Panc1 (cell line): ENCODE measurements at regions not wholly inside any gene's neighbourhood (a gene's known extent, or its start where the extent isn't known, plus 50 kb on each side); places are given as distances from the start of the nearest gene placed in this dataset.

Source experiments
- ATAC-seq: fragments of 200-7000 bp; cut with Tn5 transposase; 2 replicates; pipeline ENCODE4 v1.9.1; 2020; ENCODE audit warnings: mild to moderate bottlenecking, moderate library complexity
- BruUV-seq: library from RNA; stranded (reverse); fragments of 400-500 nt; replicated peaks from 2 replicates; lab custom pipeline; 2021; lab: Mats Ljungman, UMichigan
- CTCF ChIA-PET: fragments of 300-600 bp; sonication (Branson Sonifier 250); formaldehyde crosslinking; loops from one replicate; lab custom pipeline; 2022; ENCODE audit warnings: antibody characterized with exemption; lab: Charles Lee
- POLR2A ChIA-PET: fragments of 300-600 bp; sonication (Branson Sonifier 250); formaldehyde crosslinking; loops from one replicate; lab custom pipeline; 2022; ENCODE audit warnings: antibody characterized with exemption; lab: Charles Lee
- DNase-seq: peaks from one replicate; pipeline ENCODE4 v3.0.0-alpha.2; 2010; ENCODE audit warnings: low read depth, low spot score
- H3K27ac ChIP-seq: 2 replicates; pipeline ENCODE4 v1.5.1; 2011; ENCODE audit warnings: mild to moderate bottlenecking, low read length, inconsistent platforms
- H3K27me3 ChIP-seq: fragments of 200-500 bp; sonication (Bioruptor generic); 2 replicates; pipeline ENCODE4 v1.6.0; 2014; ENCODE audit warnings: low read length, inconsistent platforms; ENCODE audit not compliant: control insufficient read depth, insufficient read depth
- H3K36me3 ChIP-seq: fragments of 200-500 bp; sonication (Bioruptor generic); 2 replicates; pipeline ENCODE4 v1.5.1; 2014; ENCODE audit warnings: inconsistent platforms, mild to moderate bottlenecking, low read length, moderate library complexity; ENCODE audit not compliant: control insufficient read depth, insufficient read depth
- H3K4me1 ChIP-seq: 2 replicates; pipeline ENCODE4 v1.5.1; 2011; ENCODE audit warnings: inconsistent platforms, mild to moderate bottlenecking, low read length, moderate library complexity; ENCODE audit not compliant: control insufficient read depth, insufficient read depth
- H3K4me3 ChIP-seq, 2 experiments: 2 replicates each; pipeline ENCODE4 v1.5.1; 2011 to 2012; ENCODE audit warnings: low read depth in 2 of 2, low read length in 2 of 2, mild to moderate bottlenecking in 2 of 2, inconsistent platforms in 1 of 2, moderate library complexity in 1 of 2
- H3K9me3 ChIP-seq: fragments of 200-500 bp; sonication (Bioruptor generic); 2 replicates; pipeline ENCODE4 v1.5.1; 2014; ENCODE audit warnings: low read depth, mild to moderate bottlenecking, inconsistent platforms, low read length, moderate library complexity; ENCODE audit not compliant: control insufficient read depth, insufficient read depth
- POLR2AphosphoS5 ChIP-seq: IDR thresholded peaks from 2 replicates; pipeline ENCODE4 v1.6.1; 2012; ENCODE audit warnings: mild to moderate bottlenecking, low read depth, low read length, moderate library complexity
- SIN3A ChIP-seq: IDR thresholded peaks from 2 replicates; pipeline ENCODE4 v1.6.1; 2012; ENCODE audit warnings: low read depth, mild to moderate bottlenecking, low read length, moderate library complexity, borderline replicate concordance; ENCODE audit not compliant: insufficient read depth
- TCF7L2 ChIP-seq: IDR thresholded peaks from 2 replicates; pipeline ENCODE4 v1.6.1; 2011; ENCODE audit warnings: mild to moderate bottlenecking, low read depth, low read length, inconsistent platforms
- in situ Hi-C: cut with HindIII; loops from 2 replicates; pipeline ENCODE4 v1.10.0; 2016; ENCODE audit warnings: low sequenced_read_pairs, low pct_unique_long_range_greater_than_20kb
- intact Hi-C: fragments of 100-400 bp; cut with micrococcal nuclease; formaldehyde crosslinking; loops from one replicate; pipeline ENCODE4 v1.10.0; 2022; ENCODE audit not compliant: unreplicated experiment
- TF ChIP-seq, protein P1 (sequence below), 2 experiments: IDR thresholded peaks; 2 replicates each; pipeline ENCODE4 v1.6.1; 2011 to 2012; ENCODE audit warnings: low read depth in 2 of 2, control low read depth in 1 of 2, low read length in 1 of 2, mild to moderate bottlenecking in 1 of 2, moderate library complexity in 1 of 2; ENCODE audit not compliant: insufficient read depth in 1 of 2
- TF ChIP-seq, protein P2 (sequence below): fragments of 450-650 bp; IDR thresholded peaks from 2 replicates; pipeline ENCODE4 v1.5.1; 2017; ENCODE audit warnings: mild to moderate bottlenecking

DNA sequence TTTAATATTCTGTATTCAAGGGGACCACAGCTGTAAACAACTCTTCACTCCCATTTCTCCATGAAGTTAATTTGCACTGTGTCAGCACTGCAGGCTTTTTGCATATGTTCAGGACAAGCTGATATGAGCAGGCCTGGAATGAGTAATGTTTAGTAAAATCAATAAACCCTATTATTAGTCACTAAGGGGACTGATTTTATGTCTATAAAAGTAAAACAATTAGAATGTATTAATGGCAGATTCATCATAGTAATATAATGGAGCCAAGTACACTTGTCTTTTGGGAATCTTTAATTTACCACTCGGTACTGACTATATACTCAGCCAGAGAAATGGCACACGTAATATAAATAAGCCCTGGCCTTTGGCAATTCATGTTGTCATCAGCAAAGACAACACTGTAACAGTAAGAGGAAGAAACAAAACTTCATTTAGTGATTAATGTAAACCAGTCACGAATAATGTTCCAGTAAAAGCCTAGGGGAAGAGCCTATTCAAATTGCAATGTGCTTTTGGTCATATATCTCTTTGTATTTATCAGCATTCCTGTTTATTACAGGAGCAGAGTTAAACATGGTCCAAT, 111.6 kb downstream of the ZNF608 start:
- no peaks in the 10 kb centered on the region for H3K36me3 ChIP-seq
- intact Hi-C loops (no loop called here), in situ Hi-C loops (no loop called here)
- no peak overlapping the region for H3K4me3 ChIP-seq
- ATAC-seq (peak; percentile 76), DNase-seq (no peak)
- peaks cover 44% of the 10 kb centered on the region for H3K4me1 ChIP-seq
- BruUV-seq: no TSS peak
- POLR2A ChIA-PET: no interaction called here
- CTCF ChIA-PET: no interaction called here
- no peaks in the 10 kb centered on the region for H3K27me3 ChIP-seq
- TF ChIP-seq, protein P1, sequence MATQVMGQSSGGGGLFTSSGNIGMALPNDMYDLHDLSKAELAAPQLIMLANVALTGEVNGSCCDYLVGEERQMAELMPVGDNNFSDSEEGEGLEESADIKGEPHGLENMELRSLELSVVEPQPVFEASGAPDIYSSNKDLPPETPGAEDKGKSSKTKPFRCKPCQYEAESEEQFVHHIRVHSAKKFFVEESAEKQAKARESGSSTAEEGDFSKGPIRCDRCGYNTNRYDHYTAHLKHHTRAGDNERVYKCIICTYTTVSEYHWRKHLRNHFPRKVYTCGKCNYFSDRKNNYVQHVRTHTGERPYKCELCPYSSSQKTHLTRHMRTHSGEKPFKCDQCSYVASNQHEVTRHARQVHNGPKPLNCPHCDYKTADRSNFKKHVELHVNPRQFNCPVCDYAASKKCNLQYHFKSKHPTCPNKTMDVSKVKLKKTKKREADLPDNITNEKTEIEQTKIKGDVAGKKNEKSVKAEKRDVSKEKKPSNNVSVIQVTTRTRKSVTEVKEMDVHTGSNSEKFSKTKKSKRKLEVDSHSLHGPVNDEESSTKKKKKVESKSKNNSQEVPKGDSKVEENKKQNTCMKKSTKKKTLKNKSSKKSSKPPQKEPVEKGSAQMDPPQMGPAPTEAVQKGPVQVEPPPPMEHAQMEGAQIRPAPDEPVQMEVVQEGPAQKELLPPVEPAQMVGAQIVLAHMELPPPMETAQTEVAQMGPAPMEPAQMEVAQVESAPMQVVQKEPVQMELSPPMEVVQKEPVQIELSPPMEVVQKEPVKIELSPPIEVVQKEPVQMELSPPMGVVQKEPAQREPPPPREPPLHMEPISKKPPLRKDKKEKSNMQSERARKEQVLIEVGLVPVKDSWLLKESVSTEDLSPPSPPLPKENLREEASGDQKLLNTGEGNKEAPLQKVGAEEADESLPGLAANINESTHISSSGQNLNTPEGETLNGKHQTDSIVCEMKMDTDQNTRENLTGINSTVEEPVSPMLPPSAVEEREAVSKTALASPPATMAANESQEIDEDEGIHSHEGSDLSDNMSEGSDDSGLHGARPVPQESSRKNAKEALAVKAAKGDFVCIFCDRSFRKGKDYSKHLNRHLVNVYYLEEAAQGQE (IDR thresholded peaks at IDR 0.05; ENCODE audit: insufficient read depth in 1 of 2, low read depth in 2 of 2, low read length in 1 of 2): no peak
- TF ChIP-seq TCF7L2 (no peak), POLR2AphosphoS5 (no peak), SIN3A (no peak)
- TF ChIP-seq, protein P2, sequence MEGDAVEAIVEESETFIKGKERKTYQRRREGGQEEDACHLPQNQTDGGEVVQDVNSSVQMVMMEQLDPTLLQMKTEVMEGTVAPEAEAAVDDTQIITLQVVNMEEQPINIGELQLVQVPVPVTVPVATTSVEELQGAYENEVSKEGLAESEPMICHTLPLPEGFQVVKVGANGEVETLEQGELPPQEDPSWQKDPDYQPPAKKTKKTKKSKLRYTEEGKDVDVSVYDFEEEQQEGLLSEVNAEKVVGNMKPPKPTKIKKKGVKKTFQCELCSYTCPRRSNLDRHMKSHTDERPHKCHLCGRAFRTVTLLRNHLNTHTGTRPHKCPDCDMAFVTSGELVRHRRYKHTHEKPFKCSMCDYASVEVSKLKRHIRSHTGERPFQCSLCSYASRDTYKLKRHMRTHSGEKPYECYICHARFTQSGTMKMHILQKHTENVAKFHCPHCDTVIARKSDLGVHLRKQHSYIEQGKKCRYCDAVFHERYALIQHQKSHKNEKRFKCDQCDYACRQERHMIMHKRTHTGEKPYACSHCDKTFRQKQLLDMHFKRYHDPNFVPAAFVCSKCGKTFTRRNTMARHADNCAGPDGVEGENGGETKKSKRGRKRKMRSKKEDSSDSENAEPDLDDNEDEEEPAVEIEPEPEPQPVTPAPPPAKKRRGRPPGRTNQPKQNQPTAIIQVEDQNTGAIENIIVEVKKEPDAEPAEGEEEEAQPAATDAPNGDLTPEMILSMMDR: no peak
- peak overlapping the region; percentile 94 for H3K27ac ChIP-seq
- H3K9me3 ChIP-seq: no peaks in the 10 kb centered on the region

DNA sequence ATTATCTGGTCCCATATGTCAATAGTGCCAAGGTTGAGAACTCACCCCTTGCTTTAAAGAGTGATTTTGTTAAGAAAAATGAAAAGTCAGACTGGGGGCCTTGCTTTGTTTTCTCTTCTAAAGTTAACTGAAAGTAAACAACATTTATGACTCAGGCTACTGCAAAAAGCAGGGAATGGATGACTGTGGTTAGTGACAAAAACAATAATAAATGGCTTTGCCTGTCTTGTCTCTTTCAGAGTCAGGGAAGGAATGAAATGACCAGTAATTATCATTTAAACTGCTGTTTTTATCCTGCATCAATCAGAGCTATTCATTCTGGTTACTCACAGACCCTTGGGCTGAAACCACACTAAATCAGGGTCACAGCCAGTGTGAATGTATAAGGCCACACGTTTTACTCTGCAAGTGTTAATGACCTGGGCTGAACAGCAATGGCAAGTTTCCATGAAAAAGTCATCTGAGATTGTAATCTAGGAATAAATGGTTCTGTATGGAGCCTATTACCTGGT, 112.2 kb downstream of the ZNF608 start:
- DNase-seq: no peak
- no peaks in the 10 kb centered on the region for H3K9me3 ChIP-seq
- no peaks in the 10 kb centered on the region for H3K36me3 ChIP-seq
- BruUV-seq: no TSS peak
- H3K4me3 ChIP-seq: no peak overlapping the region
- peaks cover 44% of the 10 kb centered on the region for H3K4me1 ChIP-seq
- TF ChIP-seq TCF7L2: no peak
- TF ChIP-seq SIN3A: no peak
- TF ChIP-seq, protein P2: no peak
- no peak for TF ChIP-seq POLR2AphosphoS5
- TF ChIP-seq, protein P1 (IDR thresholded peaks at IDR 0.05; ENCODE audit: insufficient read depth in 1 of 2, low read depth in 2 of 2, low read length in 1 of 2): no peak
- ChIA-PET CTCF (no interaction called here), POLR2A (no interaction called here)
- H3K27me3 ChIP-seq: no peaks in the 10 kb centered on the region
- in situ Hi-C loops: no loop called here
- peak overlapping the region; percentile 94 for H3K27ac ChIP-seq
- intact Hi-C loops: no loop called here
- peak; percentile 78 for ATAC-seq
